H1 (cell line): ENCODE measurements at regions not wholly inside any gene's neighbourhood (a gene's known extent, or its start where the extent isn't known, plus 50 kb on each side); places are given as distances from the start of the nearest gene placed in this dataset.

Source experiments
- ATF2 ChIP-seq: IDR thresholded peaks from 2 replicates; pipeline ENCODE4 v1.6.1; 2012; ENCODE audit warnings: low read length, inconsistent platforms
- CBX8 ChIP-seq: fragments of 300-800, 300-1000 bp; sonication (generic); IDR thresholded peaks from 2 replicates; pipeline ENCODE4 v1.7.1; 2016; ENCODE audit warnings: low read depth, low read length, borderline replicate concordance
- CHD7 ChIP-seq: fragments of 300-600 bp; sonication (generic); IDR thresholded peaks from 2 replicates; pipeline ENCODE4 v1.7.1; 2012; ENCODE audit warnings: low read length, moderate library complexity, mild to moderate bottlenecking, inconsistent platforms; ENCODE audit not compliant: insufficient replicate concordance
- CREB1 ChIP-seq: IDR thresholded peaks from 2 replicates; pipeline ENCODE4 v1.6.1; 2012; ENCODE audit warnings: inconsistent platforms
- EP300 ChIP-seq, 2 experiments: IDR thresholded peaks; 1 replicate in 1 of 2; 2 replicates in 1 of 2; pipeline ENCODE4 v1.6.1; 2011 to 2012; ENCODE audit warnings: low read depth in 2 of 2, low read length in 2 of 2, mild to moderate bottlenecking in 2 of 2, borderline replicate concordance in 1 of 2, inconsistent platforms in 1 of 2, moderate library complexity in 1 of 2
- SIRT6 ChIP-seq: IDR thresholded peaks from one replicate; pipeline ENCODE4 v1.7.1; 2012; ENCODE audit warnings: low read length, inconsistent platforms
- SUZ12 ChIP-seq: fragments of 200-600 bp; sonication (generic); IDR thresholded peaks from 2 replicates; pipeline ENCODE4 v1.6.1; 2012; ENCODE audit warnings: mild to moderate bottlenecking, inconsistent platforms, low read length, moderate library complexity, mixed read lengths
- TAF1 ChIP-seq: IDR thresholded peaks from 2 replicates; pipeline ENCODE4 v1.6.1; 2011; ENCODE audit warnings: mild to moderate bottlenecking, low read depth, low read length
- USF2 ChIP-seq: IDR thresholded peaks from 2 replicates; pipeline ENCODE4 v1.6.1; 2011; ENCODE audit warnings: low read length, improper control_type of control experiment

- no peak for TF ChIP-seq CHD7
- TF ChIP-seq CBX8 = no peak
- TF ChIP-seq CREB1 = no peak
- TF ChIP-seq ATF2 = no peak
- no peak for TF ChIP-seq SUZ12
- no peak for TF ChIP-seq SIRT6
- no peak for TF ChIP-seq TAF1
- no peak for TF ChIP-seq EP300 (IDR thresholded peaks at IDR 0.05; ENCODE audit: borderline replicate concordance in 1 of 2, low read depth in 2 of 2, low read length in 2 of 2)
- no peak for TF ChIP-seq USF2
Measured at GRCh38 chr14:39500253-39500652, 68.0 kb upstream of the FBXO33 start (continued).
